ENCODE measurements at regions not wholly inside any gene's neighbourhood (a gene's known extent, or its start where the extent isn't known, plus 50 kb on each side); places are given as distances from the start of the nearest gene placed in this dataset.

- no peak for TF ChIP-seq TAF1 (IDR thresholded peaks at IDR 0.05; ENCODE audit: low read depth)
- no peak for TF ChIP-seq REST (IDR thresholded peaks at IDR 0.05; ENCODE audit: low read depth)
- no peak for TF ChIP-seq NFIC (IDR thresholded peaks at IDR 0.05)
- TF ChIP-seq CEBPB (IDR thresholded peaks at IDR 0.05), result no peak
- TF ChIP-seq YY1 (IDR thresholded peaks at IDR 0.05; ENCODE audit: low read depth), result no peak
- no peak for TF ChIP-seq FOXM1 (IDR thresholded peaks at IDR 0.05; ENCODE audit: borderline replicate concordance, low read depth)
Observed at GRCh38 chr13:65808061-65808460, 1422.1 kb downstream of the PCDH9 start.
